ENCODE measurements at regions not wholly inside any gene's neighbourhood (a gene's known extent, or its start where the extent isn't known, plus 50 kb on each side); places are given as distances from the start of the nearest gene placed in this dataset.
"Not testable (repeated sequence)": the region's sequence is repeated elsewhere in the genome, so short reads cannot be mapped to it uniquely, and the experiment has no call there.

GRCh38 chr6:67199425-67199824 is 1435.7 kb upstream of the ADGRB3 start:
- no peak for FAIRE-seq
- no peak for DNase-seq (ENCODE audit: insufficient read length, low spot score)

GRCh38 chr6:67190733-67191132 is 1444.3 kb upstream of the ADGRB3 start:
- DNase-seq (ENCODE audit: insufficient read length, low spot score) (no peak), FAIRE-seq (no peak)

GRCh38 chr6:67184405-67184804 is 1450.7 kb upstream of the ADGRB3 start:
- DNase-seq (ENCODE audit: insufficient read length, low spot score) = no peak
- no peak for FAIRE-seq

DNA sequence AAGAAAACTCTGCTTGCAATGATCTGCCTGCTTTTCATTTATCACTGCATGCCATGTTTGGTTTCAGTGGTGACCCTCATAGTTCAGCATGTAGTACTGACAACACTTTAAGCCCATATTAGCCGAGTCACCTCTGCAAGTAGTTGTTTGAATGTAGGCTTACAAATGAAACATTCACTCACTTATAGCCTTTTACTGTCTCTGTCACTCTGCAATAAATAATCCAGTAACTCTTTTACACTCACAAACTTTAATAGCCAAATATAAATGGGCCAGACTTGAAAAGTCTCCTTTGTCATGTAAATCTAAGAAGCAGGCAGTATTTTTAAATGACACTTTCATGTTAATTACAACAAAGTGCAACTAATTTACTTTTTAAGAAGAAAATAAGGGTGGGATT is 1460.0 kb upstream of the ADGRB3 start:
- FAIRE-seq (no peak), DNase-seq (ENCODE audit: insufficient read length, low spot score) (no peak)

- DNase-seq (ENCODE audit: insufficient read length, low spot score) (no peak), FAIRE-seq (no peak)
Observed at GRCh38 chr6:67165606-67166005, 1458.6 kb upstream of the EYS start.

DNA sequence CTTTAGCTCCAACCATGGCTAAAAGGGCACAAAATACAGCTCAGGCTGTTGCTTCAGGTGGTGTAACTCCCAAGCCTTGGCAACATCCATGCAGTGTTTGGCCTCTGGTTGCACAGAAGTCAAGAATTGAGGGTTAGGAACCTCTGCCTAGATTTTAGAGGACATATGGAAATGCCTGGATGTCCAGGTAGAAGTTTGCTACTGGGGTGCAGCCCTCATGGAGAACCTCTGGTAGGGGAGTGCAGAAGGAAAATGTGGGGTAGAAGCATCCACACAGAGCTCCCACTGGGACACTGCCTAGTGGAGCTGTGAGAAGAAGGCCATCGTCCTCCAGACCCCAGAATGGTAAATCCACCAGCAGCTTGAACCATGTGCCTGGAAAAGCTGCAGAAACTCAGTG is 1453.8 kb upstream of the EYS start:
- FAIRE-seq = no peak
- DNase-seq (ENCODE audit: insufficient read length, low spot score) = no peak

- no peak for FAIRE-seq
Observed at GRCh38 chr6:67141005-67141404, 1434.0 kb upstream of the EYS start.

GRCh38 chr6:67133973-67134372 is 1426.9 kb upstream of the EYS start:
- DNase-seq (ENCODE audit: insufficient read length, low spot score) (no peak), FAIRE-seq (no peak)

More at GRCh38 chr6:67141005-67141404, 1434.0 kb upstream of the EYS start:
- DNase-seq (ENCODE audit: insufficient read length, low spot score) = no peak

GRCh38 chr6:67131827-67132226 is 1424.8 kb upstream of the EYS start:
- no peak for DNase-seq (ENCODE audit: insufficient read length, low spot score)

DNA sequence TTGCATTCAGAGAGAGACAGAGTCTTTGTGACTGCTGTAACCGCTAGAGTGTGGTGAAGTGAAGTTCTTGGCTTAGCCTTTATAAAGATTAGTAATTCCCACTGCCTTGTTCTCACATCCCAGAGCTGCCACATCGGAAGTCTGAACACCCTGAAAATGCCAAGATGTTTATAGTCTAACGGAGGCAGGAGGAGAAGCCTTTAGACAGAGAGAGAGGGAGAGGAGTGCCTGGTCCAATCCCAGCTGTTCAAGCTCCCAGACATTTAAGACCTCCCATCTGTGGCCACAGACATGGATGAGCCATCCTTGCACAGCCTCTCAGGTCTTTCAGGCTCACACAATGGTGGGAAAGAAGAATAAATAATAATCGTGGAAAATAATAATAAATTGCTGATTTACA is 1422.8 kb upstream of the EYS start:
- FAIRE-seq (no peak), DNase-seq (ENCODE audit: insufficient read length, low spot score) (no peak)

More at GRCh38 chr6:67131827-67132226, 1424.8 kb upstream of the EYS start:
- no peak for FAIRE-seq

DNA sequence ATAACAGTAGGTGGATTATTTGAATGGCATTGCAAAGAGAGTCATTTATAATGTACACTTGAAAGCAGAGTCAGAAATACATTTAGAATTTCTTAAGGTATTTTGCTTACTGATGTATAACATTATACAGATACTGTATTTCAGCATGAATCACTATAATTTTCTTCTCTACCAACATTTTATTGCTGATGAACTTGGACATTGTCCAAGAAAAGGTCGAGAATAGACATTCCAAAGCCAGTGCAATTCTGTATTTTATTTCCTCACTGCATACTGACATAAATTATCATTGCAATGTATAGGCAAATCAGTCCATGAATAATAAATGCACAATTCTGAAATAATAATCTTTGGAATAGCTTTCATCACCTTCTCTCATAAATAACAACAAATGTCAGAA is 1420.0 kb upstream of the EYS start:
- no peak for FAIRE-seq

DNA sequence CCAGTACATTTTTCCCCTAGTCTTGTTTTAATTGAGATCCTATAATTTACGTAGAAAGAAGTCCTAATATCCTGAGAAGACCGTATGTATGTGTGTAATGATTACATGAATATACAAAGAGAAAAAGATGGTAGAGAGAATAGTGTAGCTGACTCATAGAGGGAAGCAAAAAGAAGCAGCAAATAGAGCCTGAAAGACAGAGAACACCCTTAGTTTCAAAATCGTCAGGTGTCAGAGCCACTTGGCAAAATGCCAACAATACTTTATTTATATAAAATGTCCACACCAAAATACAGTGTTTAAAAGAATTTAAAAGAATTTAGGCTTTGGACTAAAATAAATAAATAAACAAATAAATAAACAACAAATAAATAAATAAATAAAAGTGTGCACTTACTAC is 1414.1 kb upstream of the EYS start:
- DNase-seq (ENCODE audit: insufficient read length, low spot score) (no peak), FAIRE-seq (no peak)

More for the DNA sequence above, 1420.0 kb upstream of the EYS start:
- DNase-seq (ENCODE audit: insufficient read length, low spot score) = no peak

GRCh38 chr6:67112120-67112519 is 1405.1 kb upstream of the EYS start:
- DNase-seq (ENCODE audit: insufficient read length, low spot score) = no peak
- FAIRE-seq = no peak

DNA sequence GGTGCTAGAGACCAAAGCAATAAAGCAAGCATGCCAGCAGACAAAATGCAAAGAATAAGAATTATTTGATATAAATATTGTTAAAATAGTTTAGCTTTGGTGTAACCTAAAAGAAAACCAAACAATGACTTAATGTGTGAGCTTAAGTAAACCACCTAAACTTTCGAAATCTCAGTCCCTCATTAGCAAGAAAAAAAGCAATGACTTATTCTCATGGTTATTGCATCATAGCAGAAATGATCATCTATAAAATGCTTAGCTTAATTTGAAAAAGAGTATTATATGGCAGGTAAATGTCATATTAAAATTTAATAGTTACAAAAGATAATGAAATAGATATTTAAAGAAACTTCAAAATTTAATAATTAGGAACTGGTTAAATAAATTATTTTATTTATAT is 1395.7 kb upstream of the EYS start:
- FAIRE-seq (no peak), DNase-seq (ENCODE audit: insufficient read length, low spot score) (no peak)

- FAIRE-seq; DNase-seq (ENCODE audit: insufficient read length, low spot score): not testable (repeated sequence)
Observed at GRCh38 chr6:67095618-67096226, 1388.7 kb upstream of the EYS start.

DNA sequence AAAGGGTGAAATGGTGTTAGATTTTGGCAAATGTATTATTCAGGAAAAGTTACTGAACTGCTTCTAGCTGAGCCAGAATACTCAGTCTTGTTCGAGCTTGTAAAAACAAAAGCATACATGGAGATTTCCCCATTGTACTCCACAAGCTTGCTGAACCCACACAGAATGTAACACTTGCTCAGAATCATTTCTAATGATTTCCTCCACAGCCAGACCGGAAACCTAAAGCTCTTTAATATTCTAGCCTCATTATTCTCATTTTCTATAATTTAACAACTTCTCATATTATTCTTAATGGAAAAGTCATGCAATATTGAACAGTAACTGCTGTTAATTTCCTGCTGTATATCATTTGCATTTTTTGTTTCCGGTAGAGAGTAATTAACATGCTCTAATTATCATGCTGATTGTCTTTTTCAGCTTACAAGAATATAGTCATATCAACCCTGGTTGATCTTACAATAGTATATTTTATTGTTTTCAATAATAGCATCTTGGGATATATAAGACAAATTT is 1387.5 kb upstream of the EYS start:
- no peak for DNase-seq (ENCODE audit: insufficient read length, low spot score)
- FAIRE-seq = no peak

GRCh38 chr6:67073938-67074337 is 1366.9 kb upstream of the EYS start:
- no peak for FAIRE-seq
- DNase-seq (ENCODE audit: insufficient read length, low spot score) = no peak

DNA sequence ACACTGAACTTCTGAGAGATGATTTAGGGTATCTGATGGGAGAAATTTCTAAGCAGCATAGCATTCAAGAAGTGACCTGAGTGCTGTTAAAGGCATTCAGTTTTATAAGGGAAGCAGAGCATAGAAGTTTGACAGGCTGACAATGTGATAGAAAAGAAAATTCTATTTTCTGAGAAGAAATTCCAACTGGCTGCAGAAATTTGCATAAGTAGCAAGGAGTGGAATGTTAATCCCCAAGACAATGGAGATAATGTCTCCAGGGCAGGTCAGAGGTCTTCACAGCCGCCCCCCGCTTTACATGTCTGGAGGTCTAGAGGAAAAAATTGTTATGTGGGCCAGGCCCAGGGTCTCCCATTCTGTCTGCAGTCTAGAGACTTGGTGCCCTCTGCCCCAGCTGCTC is 1361.8 kb upstream of the EYS start:
- FAIRE-seq (no peak), DNase-seq (ENCODE audit: insufficient read length, low spot score) (no peak)

DNA sequence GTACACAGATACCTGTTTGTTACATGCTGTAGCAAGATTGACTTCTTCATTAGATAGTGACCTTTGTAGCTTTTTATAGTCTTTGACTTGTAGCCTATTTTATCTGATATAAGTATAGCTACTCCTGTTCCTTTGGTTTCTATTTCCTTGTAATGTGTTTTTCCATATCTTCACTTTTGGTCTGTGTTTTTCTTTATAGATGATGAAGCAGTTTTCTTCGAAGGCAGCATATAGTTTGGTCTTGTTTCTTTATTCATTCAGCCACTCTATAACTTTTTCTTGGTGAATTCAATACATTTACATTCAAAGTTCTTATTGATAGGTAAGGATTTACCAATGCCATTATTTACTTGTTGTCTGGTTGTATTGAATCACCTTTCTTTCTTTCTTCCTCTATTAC is 1357.3 kb upstream of the EYS start:
- no peak for FAIRE-seq
- no peak for DNase-seq (ENCODE audit: insufficient read length, low spot score)

DNA sequence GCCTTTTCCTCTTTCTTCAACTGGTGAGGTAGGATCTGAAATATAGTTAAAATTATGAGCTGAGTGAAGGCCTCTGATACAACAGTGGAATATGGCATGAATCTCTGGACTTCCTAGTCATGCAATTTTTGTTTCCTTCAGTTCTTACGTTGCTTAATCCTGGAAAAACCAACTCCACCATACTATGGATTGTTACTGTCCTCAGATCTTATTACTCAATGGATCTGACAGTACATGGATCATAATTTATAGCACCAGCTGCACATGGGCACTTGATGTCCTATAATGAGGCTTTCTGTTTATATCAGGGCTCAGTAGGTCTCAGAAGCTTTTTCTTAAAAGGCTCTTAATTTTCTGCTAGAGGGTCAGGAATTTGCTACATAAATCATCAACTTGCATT is 1341.0 kb upstream of the EYS start:
- no peak for FAIRE-seq
- DNase-seq (ENCODE audit: insufficient read length, low spot score) = no peak

DNA sequence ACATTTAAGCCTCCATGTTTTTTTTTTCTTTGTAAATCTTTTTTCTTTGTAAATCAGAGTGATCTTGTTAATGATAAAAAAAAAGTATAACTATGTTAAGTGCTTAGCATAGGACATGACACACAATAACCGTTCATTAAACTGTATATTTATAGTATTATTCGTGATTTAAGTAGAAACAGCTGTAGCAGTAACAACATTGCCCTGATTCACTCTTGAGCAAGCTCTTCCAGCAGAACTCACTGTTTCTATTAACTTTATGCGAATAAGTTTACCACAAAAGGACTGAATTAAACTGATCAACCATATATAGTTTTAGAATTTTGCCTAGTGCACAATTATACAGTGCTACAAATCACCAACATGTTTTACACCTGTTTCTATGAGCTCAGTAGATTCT is 1338.0 kb upstream of the EYS start:
- DNase-seq (ENCODE audit: insufficient read length, low spot score) (no peak), FAIRE-seq (no peak)

GRCh38 chr6:67031451-67031850 is 1324.4 kb upstream of the EYS start:
- DNase-seq (ENCODE audit: insufficient read length, low spot score) (no peak), FAIRE-seq (no peak)

- no peak for FAIRE-seq
Observed at GRCh38 chr6:67030861-67031260, 1323.8 kb upstream of the EYS start.

More at GRCh38 chr6:67030861-67031260, 1323.8 kb upstream of the EYS start:
- no peak for DNase-seq (ENCODE audit: insufficient read length, low spot score)
